ENCODE measurements at regions not wholly inside any gene's neighbourhood (a gene's known extent, or its start where the extent isn't known, plus 50 kb on each side); places are given as distances from the start of the nearest gene placed in this dataset.

GRCh38 chr6:130560231-130560630 is 194.4 kb downstream of the TMEM200A start:
- no peak for TF ChIP-seq CTCF (IDR thresholded peaks at IDR 0.05)
- no peak for TF ChIP-seq POLR2A (IDR thresholded peaks at IDR 0.05)
- no peak for TF ChIP-seq POLR2AphosphoS5 (IDR thresholded peaks at IDR 0.05)

Data from prostate gland (tissue), 2 donors.